ENCODE measurements at regions not wholly inside any gene's neighbourhood (a gene's known extent, or its start where the extent isn't known, plus 50 kb on each side); places are given as distances from the start of the nearest gene placed in this dataset.
"Not testable (repeated sequence)": the region's sequence is repeated elsewhere in the genome, so short reads cannot be mapped to it uniquely, and the experiment has no call there.

DNA sequence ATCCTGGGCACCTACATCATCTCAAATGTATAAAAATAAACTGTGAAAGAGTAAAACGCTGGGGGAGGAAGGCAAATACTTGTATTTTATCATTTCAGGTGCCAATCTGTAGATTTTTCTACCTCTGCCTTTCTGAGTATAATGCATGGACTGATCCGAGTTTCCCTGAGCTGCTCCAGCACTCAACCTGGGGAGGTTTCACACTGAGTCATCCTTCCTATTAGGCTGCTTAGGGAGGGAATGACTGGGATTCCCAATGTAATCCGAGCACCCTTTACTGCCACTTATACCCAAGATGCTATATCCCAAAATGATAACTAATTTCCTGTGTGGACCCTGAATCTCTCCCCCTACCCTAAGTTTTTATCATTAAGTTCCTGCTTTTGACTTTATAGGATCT lies 126.6 kb downstream of the HNRNPD start:
- no peak for DNase-seq

DNA sequence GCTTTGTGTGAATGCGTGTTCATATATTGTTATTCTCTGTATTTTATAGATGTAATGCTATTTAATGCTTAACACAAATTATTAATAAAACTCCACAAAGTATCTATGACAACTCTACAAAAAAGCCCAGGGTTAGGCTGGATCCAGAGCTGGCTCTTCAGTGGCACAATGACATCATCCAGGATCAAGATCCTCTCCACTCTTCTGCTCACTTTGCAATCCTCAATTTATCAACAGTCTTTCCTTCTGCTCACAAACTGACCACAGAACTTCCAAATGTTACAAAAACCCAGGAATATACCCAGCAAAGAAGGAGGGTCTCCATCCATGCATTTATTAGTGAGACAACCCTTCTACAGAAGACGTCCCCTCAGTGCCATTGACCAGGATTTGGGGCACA lies 132.3 kb downstream of the HNRNPD start:
- DNase-seq: no peak

DNA sequence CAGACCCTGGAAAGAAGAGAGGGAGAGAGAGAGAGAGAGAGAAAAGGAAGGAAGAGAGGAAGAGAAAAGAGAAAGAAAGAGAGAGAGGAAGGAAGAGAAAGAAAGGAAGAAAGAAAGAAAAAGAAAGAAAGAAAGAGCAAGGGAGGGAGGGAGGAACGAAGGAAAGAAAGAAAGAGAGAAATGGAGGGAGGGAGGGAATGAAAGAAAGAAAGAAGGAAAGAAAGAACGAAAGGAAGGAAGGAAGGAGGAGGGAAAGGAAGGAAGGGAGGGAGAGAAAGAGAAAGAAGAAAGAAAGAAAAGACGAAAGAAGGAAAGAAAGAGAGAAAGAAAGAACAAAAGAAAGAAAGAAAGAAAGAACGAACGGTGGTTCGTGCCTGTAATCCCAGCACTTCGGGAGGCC lies 133.4 kb downstream of the HNRNPD start:
- no peak for DNase-seq

- not testable (repeated sequence) for DNase-seq
These were observed 136.6 kb downstream of the HNRNPD start for GRCh38 chr4:82237142-82237541.

DNA sequence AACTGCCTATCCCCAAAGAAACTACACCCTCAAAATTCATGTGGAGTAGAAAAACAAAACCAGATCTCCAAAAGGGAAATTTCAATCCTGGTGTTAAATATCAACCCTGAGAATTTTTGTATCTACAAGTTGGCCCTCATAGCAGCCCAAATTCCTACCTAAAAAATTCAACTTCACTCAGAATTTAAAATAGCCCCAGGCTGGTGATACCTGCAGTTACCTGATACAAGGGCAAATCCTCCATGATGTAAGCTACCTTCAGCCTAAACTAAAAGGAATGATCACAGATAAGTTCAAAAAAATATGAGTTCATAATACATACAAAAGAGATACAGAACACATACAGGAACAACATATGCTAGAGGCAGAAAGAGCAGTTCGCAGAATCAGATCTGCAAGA lies 138.4 kb downstream of the HNRNPD start:
- DNase-seq: no peak

DNA sequence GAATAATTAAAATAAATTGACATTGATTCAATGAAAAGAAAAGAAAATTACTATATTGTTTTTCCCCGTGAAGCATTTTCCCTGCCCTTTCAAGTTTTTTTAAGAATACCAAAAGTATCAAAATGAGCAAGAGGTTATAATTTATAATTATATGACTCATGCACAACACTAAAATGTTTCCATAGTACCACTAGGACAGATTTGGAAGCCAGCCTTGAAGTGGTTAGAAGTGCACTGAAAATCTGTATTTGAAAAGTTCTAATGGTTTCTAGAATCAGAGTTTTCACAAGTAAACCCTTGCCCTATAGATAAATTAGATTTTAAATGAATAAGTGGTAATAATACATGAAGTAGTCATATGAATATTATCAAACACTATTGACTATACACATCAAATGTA lies 140.9 kb downstream of the HNRNPD start:
- DNase-seq: no peak

- no peak for DNase-seq
These were observed 142.0 kb downstream of the HNRNPD start for GRCh38 chr4:82231806-82232205.

- no peak for DNase-seq
These were observed 143.5 kb downstream of the HNRNPD start for GRCh38 chr4:82230306-82230705.

GRCh38 chr4:82225030-82225429 lies 148.8 kb downstream of the HNRNPD start:
- DNase-seq: no peak

- DNase-seq: no peak
These were observed 150.1 kb downstream of the HNRNPD start for GRCh38 chr4:82223715-82224114.

DNA sequence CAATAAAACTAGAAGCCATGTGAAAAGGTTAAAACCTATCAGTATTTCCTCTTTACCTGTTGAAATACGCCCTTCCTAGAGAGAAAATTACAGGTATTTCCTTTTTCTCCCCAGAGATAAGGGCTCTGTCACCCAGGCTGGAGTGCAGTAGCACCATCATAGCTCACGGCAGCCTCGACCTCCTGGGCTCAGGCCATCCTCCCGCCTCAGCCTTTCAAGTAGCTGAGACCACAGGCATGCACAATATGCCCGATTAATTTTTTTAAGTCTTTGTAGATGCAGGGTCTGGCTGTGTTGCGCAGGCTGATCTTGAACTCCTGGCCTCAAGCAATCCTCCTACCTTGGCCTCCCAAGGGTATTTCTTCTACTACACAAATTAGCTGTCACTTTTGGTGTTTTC lies 154.4 kb downstream of the HNRNPD start:
- no peak for DNase-seq

GRCh38 chr4:82217986-82218715 lies 155.6 kb downstream of the HNRNPD start:
- no peak for DNase-seq

GRCh38 chr4:82216219-82216618 lies 157.6 kb downstream of the HNRNPD start:
- DNase-seq: no peak

GRCh38 chr4:82215800-82216199 lies 158.0 kb downstream of the HNRNPD start:
- DNase-seq: no peak

DNA sequence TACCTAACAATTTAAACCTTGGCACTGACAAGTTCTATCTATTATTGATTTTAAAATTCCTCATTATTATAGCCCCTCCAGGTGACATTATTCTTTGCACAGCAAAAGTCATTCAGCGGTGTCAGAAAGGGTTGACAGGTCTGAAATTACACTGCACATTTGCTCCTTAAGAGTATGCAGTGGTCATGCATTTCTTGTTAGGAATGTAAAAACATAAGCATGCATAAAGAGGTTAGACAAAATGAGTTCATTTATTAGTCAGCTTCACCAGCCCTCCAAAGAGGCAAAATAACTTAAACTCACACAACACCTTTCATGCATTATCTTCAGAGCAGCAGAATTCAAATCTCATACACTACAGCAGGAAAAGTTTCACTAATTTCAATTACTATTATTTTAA lies 158.8 kb downstream of the HNRNPD start:
- DNase-seq: no peak

DNA sequence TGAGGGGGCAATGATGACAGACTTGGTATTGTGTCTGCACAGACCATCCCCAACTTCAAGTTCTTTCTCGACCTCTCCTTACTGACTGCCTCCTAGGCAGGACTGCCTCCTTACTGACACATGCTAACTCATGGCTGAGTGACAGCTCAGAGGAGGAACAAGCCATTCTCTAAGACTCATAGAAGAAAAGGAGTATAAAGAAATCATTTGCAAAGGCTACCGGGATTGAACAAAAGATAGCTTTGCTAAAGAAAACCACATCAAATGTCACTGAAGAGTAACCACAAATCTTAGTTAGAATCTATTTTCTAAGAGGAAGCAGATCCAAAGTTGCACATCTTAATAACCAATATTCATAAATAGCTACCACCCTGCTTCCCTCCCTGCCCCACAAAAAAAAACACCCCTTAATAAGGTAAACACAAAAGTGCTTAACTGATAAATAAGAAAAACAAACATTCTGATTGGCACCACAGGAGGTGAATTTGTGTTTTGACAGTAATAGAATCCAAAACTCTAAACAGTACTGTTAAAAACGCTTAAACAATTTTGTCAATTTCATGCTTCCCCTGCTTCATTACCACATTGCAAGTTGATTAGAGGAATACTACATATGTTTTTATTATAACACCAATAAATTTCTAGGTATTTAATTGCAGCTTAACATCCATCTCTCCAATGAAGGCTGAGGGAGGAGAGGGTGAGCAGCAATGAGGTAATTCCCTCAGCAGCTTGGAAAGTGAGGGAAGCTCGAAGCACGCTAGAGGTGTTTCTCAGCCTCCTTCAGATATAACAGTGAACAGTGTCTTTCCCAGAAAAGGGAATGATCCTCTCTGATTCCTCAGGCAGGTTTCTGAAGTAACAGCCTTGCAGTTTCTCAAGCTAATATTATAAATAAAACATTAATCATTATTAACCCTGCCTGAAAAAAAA lies 160.0 kb downstream of the HNRNPD start:
- no peak for DNase-seq

DNA sequence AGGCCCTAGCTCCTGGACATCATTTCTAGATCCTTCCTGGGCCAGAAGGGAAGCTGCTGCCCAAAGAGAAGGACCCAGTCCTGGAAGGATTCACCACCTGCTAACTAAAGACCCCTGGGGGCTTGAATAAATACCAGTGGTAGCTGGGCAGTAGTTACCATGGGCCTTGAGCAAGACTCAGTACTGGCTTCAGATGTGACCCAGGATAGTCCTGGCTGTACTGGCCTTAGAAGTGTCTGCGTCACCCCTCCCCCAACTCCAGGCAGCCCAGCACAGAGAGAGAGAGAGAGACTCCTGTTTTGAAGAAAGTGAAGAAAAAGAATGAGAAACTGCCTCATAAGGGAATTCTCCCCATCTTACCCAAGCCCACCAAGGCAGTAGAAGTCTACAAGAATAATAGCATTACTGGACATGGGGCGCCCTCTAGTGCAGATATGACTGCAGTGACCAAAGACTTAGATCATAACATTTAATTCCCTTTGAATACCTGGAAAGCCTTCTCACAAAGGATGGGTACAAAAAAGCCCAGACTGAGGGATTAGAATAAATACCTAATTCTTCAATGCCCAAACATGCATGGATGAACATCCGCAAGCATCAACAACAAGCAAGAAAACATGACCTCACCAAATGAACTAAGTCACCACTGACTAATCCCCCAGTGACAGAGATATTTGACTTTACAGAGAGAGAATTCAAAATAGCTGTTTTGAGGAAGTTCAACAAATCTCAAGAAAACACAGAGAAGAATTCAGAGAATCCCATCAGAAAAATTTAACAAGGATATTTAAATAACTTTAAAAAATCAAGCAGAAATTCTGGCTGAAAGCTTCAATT lies 171.8 kb downstream of the HNRNPD start:
- DNase-seq: peak; percentile 50

DNA sequence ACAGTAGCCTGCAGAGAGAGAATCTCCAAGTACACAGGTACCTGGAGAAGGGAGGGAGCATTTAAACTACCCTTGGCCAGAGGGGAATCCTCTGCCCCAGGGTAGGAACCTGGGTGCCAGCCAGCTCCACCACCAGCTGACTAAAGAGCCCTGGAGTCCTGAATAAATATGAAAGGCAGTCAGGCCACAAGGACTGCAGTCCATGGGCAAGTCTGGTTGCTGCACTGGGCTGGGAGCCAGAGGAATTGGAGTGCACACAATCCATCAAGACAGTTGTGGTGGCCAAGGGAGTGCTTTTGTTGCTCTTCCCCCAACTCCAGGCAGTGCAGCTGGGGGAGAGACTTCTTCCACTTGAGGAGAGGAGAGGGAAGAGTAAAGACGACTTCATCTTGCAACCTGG lies 172.5 kb downstream of the HNRNPD start:
- DNase-seq: no peak

GRCh38 chr4:82200046-82200445 lies 173.7 kb downstream of the HNRNPD start:
- DNase-seq: no peak

GRCh38 chr4:82194329-82194728 lies 179.5 kb downstream of the HNRNPD start:
- DNase-seq: no peak

- no peak for DNase-seq
These were observed 181.6 kb downstream of the HNRNPD start for GRCh38 chr4:82192017-82192673.

DNA sequence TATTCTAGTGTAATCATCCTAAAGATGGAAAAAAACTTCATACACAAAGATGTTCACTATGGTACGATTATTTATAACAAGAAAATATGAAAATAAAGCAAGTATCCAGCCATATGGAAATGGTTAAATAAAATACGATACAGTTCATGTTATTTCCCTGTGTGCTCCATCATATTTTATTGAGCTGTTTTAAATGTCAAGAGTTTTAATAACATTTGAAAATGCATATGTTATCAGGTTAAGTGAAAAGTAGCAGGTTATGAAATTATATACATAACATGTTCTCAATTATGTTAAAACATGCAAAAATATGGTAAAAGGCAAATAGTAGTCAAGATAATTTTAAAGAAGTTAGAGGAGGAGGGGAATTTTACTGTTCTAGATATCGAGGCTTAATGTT lies 192.0 kb downstream of the HNRNPD start:
- no peak for DNase-seq

DNA sequence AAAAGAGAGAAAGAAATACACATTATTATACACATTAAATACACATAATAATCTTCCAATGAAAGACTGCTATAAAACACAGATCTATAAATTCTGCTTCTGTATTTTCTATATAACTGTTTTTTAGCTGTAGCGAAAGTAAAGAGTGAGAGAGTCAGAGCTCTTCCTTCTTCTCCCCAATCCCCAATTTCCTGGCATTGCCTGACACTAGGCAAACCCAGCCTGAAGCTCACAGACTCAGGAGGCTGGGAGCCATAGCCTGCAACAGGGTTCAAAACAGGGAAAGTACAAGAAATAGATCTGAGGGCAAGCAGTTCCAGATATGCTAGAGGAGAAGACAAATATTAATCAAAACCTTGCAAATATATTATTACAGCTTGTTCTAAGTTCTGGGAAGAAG lies 201.6 kb downstream of the HNRNPD start:
- no peak for DNase-seq
